ENCODE measurements at regions not wholly inside any gene's neighbourhood (a gene's known extent, or its start where the extent isn't known, plus 50 kb on each side); places are given as distances from the start of the nearest gene placed in this dataset.

- Histone ChIP-seq H3K4me1 (no peaks in the 10 kb centered on the region), H3K4me3 (no peak overlapping the region), H3K27ac (no peak overlapping the region), H3K27me3 (no peaks in the 10 kb centered on the region), H3K9me3 (no peaks in the 10 kb centered on the region), H3K36me3 (no peaks in the 10 kb centered on the region)
- intact Hi-C loops (cut with DNase I): no loop called here
- DNase-seq (ENCODE audit: extremely low spot score in 2 of 2): no peak
- TF ChIP-seq CTCF (IDR thresholded peaks at IDR 0.05): no peak
- no peak for TF ChIP-seq POLR2A (IDR thresholded peaks at IDR 0.05)
- no peak for TF ChIP-seq POLR2AphosphoS5 (IDR thresholded peaks at IDR 0.05; ENCODE audit: insufficient read depth in 1 of 2, low read depth in 1 of 2)
These were observed 79.7 kb upstream of the JARID2 start for GRCh38 chr6:15166121-15166520.

- no peak for DNase-seq (ENCODE audit: extremely low spot score in 2 of 2)
- Histone ChIP-seq H3K27me3 (no peaks in the 10 kb centered on the region), H3K4me3 (no peak overlapping the region), H3K36me3 (no peaks in the 10 kb centered on the region), H3K27ac (no peak overlapping the region), H3K9me3 (no peaks in the 10 kb centered on the region), H3K4me1 (no peaks in the 10 kb centered on the region)
- TF ChIP-seq POLR2A (IDR thresholded peaks at IDR 0.05) (no peak), CTCF (IDR thresholded peaks at IDR 0.05) (no peak), POLR2AphosphoS5 (IDR thresholded peaks at IDR 0.05; ENCODE audit: insufficient read depth in 1 of 2, low read depth in 1 of 2) (no peak)
- intact Hi-C loops (cut with DNase I): no loop called here
These were observed 75.7 kb upstream of the JARID2 start for GRCh38 chr6:15170126-15170525.

GRCh38 chr6:15171026-15171425 lies 74.8 kb upstream of the JARID2 start:
- no peaks in the 10 kb centered on the region for H3K27me3 ChIP-seq
- no peak overlapping the region for H3K27ac ChIP-seq
- H3K9me3 ChIP-seq: no peaks in the 10 kb centered on the region
- DNase-seq (ENCODE audit: extremely low spot score in 2 of 2): no peak
- TF ChIP-seq CTCF (IDR thresholded peaks at IDR 0.05) (no peak), POLR2A (IDR thresholded peaks at IDR 0.05) (no peak), POLR2AphosphoS5 (IDR thresholded peaks at IDR 0.05; ENCODE audit: insufficient read depth in 1 of 2, low read depth in 1 of 2) (no peak)
- no peak overlapping the region for H3K4me3 ChIP-seq
- H3K4me1 ChIP-seq: no peaks in the 10 kb centered on the region
- no peaks in the 10 kb centered on the region for H3K36me3 ChIP-seq
- intact Hi-C loops (cut with DNase I): no loop called here

- Histone ChIP-seq H3K4me1 (no peaks in the 10 kb centered on the region), H3K27me3 (no peaks in the 10 kb centered on the region), H3K9me3 (no peaks in the 10 kb centered on the region), H3K36me3 (no peaks in the 10 kb centered on the region), H3K27ac (no peak overlapping the region), H3K4me3 (no peak overlapping the region)
- TF ChIP-seq CTCF (IDR thresholded peaks at IDR 0.05) (no peak), POLR2A (IDR thresholded peaks at IDR 0.05) (no peak), POLR2AphosphoS5 (IDR thresholded peaks at IDR 0.05; ENCODE audit: insufficient read depth in 1 of 2, low read depth in 1 of 2) (no peak)
- no peak for DNase-seq (ENCODE audit: extremely low spot score in 2 of 2)
- intact Hi-C loops (cut with DNase I): no loop called here
These were observed 69.0 kb upstream of the JARID2 start for GRCh38 chr6:15176816-15177370.

- intact Hi-C loops (cut with DNase I): no loop called here
- Histone ChIP-seq H3K27me3 (no peaks in the 10 kb centered on the region), H3K36me3 (no peaks in the 10 kb centered on the region)
These were observed 61.9 kb upstream of the JARID2 start for GRCh38 chr6:15183979-15184378.

More at GRCh38 chr6:15183979-15184378, 61.9 kb upstream of the JARID2 start:
- H3K9me3 ChIP-seq: no peaks in the 10 kb centered on the region
- H3K4me1 ChIP-seq: no peaks in the 10 kb centered on the region
- TF ChIP-seq POLR2A (IDR thresholded peaks at IDR 0.05): no peak
- no peak for TF ChIP-seq CTCF (IDR thresholded peaks at IDR 0.05)
- no peak for TF ChIP-seq POLR2AphosphoS5 (IDR thresholded peaks at IDR 0.05; ENCODE audit: insufficient read depth in 1 of 2, low read depth in 1 of 2)
- no peak for DNase-seq (ENCODE audit: extremely low spot score in 2 of 2)
- no peak overlapping the region for H3K27ac ChIP-seq
- H3K4me3 ChIP-seq: no peak overlapping the region
